ENCODE measurements at regions not wholly inside any gene's neighbourhood (a gene's known extent, or its start where the extent isn't known, plus 50 kb on each side); places are given as distances from the start of the nearest gene placed in this dataset.

DNA sequence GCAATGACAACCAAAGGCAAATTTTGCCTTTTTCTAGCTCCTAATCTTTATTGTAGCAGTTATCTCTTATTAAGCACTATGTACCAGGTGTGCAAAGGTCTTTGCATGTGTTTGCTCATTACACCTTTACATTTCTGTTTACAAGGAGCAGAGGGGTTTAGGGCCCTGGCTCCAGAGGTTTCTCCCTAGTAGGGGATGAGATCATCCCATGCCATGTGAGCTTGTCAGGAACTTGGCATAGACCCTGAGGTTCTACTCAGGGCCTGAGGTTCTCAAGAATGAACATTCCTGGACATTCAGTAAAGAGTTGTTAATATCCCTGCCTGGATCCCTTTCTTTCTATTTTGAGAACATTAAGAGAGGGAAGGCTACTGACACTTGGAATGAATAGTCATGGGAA is 292.0 kb downstream of the RPAP3 start:
- H3K27ac ChIP-seq: no peak overlapping the region
- H3K4me1 ChIP-seq: no peaks in the 10 kb centered on the region
- TF ChIP-seq, protein P1, sequence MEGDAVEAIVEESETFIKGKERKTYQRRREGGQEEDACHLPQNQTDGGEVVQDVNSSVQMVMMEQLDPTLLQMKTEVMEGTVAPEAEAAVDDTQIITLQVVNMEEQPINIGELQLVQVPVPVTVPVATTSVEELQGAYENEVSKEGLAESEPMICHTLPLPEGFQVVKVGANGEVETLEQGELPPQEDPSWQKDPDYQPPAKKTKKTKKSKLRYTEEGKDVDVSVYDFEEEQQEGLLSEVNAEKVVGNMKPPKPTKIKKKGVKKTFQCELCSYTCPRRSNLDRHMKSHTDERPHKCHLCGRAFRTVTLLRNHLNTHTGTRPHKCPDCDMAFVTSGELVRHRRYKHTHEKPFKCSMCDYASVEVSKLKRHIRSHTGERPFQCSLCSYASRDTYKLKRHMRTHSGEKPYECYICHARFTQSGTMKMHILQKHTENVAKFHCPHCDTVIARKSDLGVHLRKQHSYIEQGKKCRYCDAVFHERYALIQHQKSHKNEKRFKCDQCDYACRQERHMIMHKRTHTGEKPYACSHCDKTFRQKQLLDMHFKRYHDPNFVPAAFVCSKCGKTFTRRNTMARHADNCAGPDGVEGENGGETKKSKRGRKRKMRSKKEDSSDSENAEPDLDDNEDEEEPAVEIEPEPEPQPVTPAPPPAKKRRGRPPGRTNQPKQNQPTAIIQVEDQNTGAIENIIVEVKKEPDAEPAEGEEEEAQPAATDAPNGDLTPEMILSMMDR (IDR thresholded peaks at IDR 0.05): no peak
- no peaks in the 10 kb centered on the region for H3K9me3 ChIP-seq
- H3K9ac ChIP-seq (ENCODE audit: low read depth in 2 of 2, low read length in 2 of 2): no peak overlapping the region
- no peaks in the 10 kb centered on the region for H3K36me3 ChIP-seq
- intact Hi-C loops (cut with DNase I): no loop called here
- H3K27me3 ChIP-seq: no peaks in the 10 kb centered on the region
- H3K4me3 ChIP-seq: no peak overlapping the region
- no peak for DNase-seq

DNA sequence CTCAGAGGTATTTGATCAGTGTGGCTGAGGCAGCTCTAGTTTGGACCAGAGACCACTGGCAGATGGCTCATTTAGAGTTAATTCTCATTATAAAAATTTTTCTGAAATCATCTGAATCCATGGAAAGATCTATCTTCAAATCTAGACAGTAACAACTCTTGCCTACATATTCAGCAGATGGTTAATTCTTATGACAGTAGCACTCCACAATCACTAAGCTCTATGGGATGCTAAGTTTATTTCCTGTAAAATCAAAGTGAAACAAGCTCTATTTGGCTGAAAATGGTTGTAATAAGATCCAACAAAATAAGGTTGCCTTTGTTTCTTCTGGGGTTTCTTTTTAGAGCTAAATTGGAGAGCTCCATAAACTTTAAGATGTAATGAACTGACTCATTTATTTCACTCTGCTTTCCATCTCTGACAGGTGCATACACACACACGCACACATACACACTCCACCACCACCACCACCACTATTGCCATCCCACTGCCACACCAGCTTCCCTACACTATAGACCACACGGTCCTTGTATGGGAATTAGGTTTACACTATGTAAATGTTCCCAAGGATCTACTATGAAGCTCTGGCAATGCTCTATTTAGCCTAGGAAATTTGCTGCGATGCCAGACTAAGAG is 293.1 kb downstream of the RPAP3 start:
- no peaks in the 10 kb centered on the region for H3K9me3 ChIP-seq
- H3K4me3 ChIP-seq: no peak overlapping the region
- no peak overlapping the region for H3K9ac ChIP-seq (ENCODE audit: low read depth in 2 of 2, low read length in 2 of 2)
- no peak for DNase-seq
- TF ChIP-seq, protein P1 (IDR thresholded peaks at IDR 0.05): no peak
- intact Hi-C loops (cut with DNase I): no loop called here
- H3K27ac ChIP-seq: no peak overlapping the region
- no peaks in the 10 kb centered on the region for H3K27me3 ChIP-seq
- no peaks in the 10 kb centered on the region for H3K4me1 ChIP-seq
- H3K36me3 ChIP-seq: no peaks in the 10 kb centered on the region

DNA sequence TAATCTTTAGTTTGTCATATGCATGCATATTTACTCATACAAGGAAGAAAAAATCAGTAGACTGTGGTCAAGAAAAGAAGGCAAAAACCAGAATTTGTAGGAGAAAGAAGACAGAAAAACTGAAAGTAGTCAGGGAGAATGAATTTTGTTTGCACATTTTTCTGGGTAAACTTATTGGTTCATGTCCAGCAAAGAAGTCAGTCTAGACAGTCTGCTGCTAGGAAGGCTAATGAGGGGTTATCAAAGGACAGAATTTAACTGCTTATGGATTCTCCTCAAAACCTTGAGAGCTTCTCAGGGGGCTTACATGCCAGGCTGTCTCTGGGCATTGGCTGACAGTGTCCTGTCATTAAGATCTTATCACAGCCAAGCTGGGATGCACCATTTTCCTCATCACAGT is 293.9 kb downstream of the RPAP3 start:
- Histone ChIP-seq H3K4me3 (no peak overlapping the region), H3K27me3 (no peaks in the 10 kb centered on the region), H3K36me3 (no peaks in the 10 kb centered on the region), H3K4me1 (no peaks in the 10 kb centered on the region), H3K9ac (ENCODE audit: low read depth in 2 of 2, low read length in 2 of 2) (no peak overlapping the region), H3K27ac (no peak overlapping the region), H3K9me3 (no peaks in the 10 kb centered on the region)
- TF ChIP-seq, protein P1 (IDR thresholded peaks at IDR 0.05): no peak
- no peak for DNase-seq
- intact Hi-C loops (cut with DNase I): no loop called here

DNA sequence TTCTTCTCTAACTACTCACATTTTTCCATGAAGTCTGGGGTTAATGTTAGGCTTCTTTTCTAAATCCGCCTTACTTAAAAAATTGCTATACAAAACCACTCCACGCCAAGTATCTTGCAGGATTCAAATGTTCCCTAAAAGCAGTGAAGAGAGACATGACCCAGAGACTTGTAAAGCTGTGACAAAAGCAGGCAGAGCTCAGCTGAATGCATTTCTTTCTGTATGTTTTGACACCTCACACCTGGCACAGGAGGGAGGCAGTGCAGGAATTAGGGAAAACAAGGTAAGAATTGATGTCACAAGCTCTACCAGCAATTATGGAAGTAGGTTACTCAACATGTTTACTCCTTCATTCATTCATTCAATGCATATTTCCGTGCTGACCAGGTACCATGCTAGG is 295.0 kb downstream of the RPAP3 start:
- no peak overlapping the region for H3K4me3 ChIP-seq
- TF ChIP-seq, protein P1 (IDR thresholded peaks at IDR 0.05): no peak
- H3K9me3 ChIP-seq: no peaks in the 10 kb centered on the region
- DNase-seq: no peak
- H3K27me3 ChIP-seq: no peaks in the 10 kb centered on the region
- no peak overlapping the region for H3K27ac ChIP-seq
- no peak overlapping the region for H3K9ac ChIP-seq (ENCODE audit: low read depth in 2 of 2, low read length in 2 of 2)
- no peaks in the 10 kb centered on the region for H3K4me1 ChIP-seq
- H3K36me3 ChIP-seq: no peaks in the 10 kb centered on the region
- intact Hi-C loops (cut with DNase I): no loop called here

DNA sequence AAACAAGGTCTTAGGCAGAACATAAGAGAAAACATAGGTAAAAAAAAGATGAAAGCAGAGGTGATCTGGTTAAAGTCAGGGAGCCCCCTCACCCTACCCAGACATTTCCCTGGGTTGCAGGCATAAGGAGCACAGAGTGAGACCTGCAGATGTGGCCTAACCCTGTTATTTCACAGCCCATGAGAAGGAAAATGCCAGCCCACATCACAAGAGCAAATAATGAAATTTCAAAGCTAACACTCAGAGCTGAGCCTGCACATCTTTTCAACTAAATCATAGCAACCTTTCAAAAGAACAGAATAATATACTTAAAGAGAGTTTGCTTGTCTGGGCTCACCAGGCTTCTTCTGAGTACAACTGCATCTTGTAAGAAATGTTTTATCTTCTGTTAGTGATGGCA is 295.4 kb downstream of the RPAP3 start:
- Histone ChIP-seq H3K36me3 (no peaks in the 10 kb centered on the region), H3K27me3 (no peaks in the 10 kb centered on the region), H3K9me3 (no peaks in the 10 kb centered on the region), H3K27ac (no peak overlapping the region), H3K4me3 (no peak overlapping the region), H3K9ac (ENCODE audit: low read depth in 2 of 2, low read length in 2 of 2) (no peak overlapping the region), H3K4me1 (no peaks in the 10 kb centered on the region)
- TF ChIP-seq, protein P1 (IDR thresholded peaks at IDR 0.05): no peak
- intact Hi-C loops (cut with DNase I): no loop called here
- no peak for DNase-seq

Data from colonic mucosa (tissue), 4 donors.